ENCODE measurements at regions not wholly inside any gene's neighbourhood (a gene's known extent, or its start where the extent isn't known, plus 50 kb on each side); places are given as distances from the start of the nearest gene placed in this dataset.

DNA sequence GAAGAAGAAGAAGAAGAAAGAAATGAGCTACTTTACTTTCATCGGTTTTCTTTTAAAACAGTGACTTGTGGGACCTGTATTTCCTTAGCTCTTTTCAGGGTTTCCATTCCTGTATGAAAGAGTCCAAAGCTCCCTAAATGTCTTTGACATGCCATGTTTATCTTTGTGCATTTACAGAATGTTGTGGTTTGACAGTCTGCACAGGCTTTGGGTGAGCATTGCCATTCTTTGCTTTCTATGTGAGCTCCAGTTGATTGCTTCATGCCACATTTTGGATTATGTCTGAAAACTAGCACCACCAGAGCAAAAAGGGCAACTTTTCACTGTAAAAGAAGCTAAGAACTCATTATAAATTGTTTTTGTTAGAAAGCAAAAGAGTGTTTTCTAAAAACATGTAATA, 733.4 kb downstream of the TLE4 start:
- H3K4me2 ChIP-seq (ENCODE audit: low read length): no peak overlapping the region
- H3K4me3 ChIP-seq (ENCODE audit: low read length): no peak overlapping the region
- H3K4me1 ChIP-seq (ENCODE audit: control insufficient read depth, low read length): no peaks in the 10 kb centered on the region
- no peak for TF ChIP-seq EZH2phosphoT487 (IDR thresholded peaks at IDR 0.05; ENCODE audit: borderline replicate concordance, low read length)
- no peak for TF ChIP-seq CTCF (IDR thresholded peaks at IDR 0.05; ENCODE audit: low read depth, low read length, poor library complexity, severe bottlenecking)
- H3K9me3 ChIP-seq (ENCODE audit: control insufficient read depth, insufficient read depth, low read length): no peaks in the 10 kb centered on the region
- H3K27me3 ChIP-seq (ENCODE audit: control insufficient read depth, low read length): no peaks in the 10 kb centered on the region
- no peaks in the 10 kb centered on the region for H4K20me1 ChIP-seq (ENCODE audit: control insufficient read depth, insufficient read depth, low read depth, low read length)
- no peaks in the 10 kb centered on the region for H3K9me2 ChIP-seq (replicated peaks; ENCODE audit: control insufficient read depth, low read length)
- no peak overlapping the region for H3K27ac ChIP-seq (ENCODE audit: low read depth, low read length)
- H3K36me3 ChIP-seq (ENCODE audit: control insufficient read depth, low read length): no peaks in the 10 kb centered on the region
- no peaks in the 10 kb centered on the region for H3F3A ChIP-seq (ENCODE audit: control insufficient read depth, insufficient read depth)
- H3K79me2 ChIP-seq (ENCODE audit: control insufficient read depth, low read length): no peaks in the 10 kb centered on the region

DNA sequence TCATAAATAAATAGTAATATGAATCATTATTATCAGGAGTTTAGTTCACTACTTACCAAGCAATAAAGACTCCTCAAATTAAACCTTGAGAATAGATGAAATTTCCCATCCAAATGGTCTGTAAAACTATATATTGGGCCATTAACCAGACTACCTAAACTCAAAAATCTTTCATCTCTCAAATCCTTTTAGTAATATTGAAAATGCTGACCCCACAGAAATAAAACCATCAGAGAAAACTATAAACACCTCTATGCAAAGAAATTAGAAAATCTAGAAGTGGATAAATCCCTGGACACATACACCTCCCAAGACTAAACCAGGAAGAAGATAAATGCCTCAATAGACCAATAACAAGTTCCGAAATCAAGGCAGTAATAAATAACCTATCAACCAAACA, 723.2 kb downstream of the TLE4 start:
- TF ChIP-seq CTCF (IDR thresholded peaks at IDR 0.05; ENCODE audit: low read depth, low read length, poor library complexity, severe bottlenecking) (no peak), EZH2phosphoT487 (IDR thresholded peaks at IDR 0.05; ENCODE audit: borderline replicate concordance, low read length) (no peak)
- no peak overlapping the region for H3K4me3 ChIP-seq (ENCODE audit: low read length)
- no peaks in the 10 kb centered on the region for H4K20me1 ChIP-seq (ENCODE audit: control insufficient read depth, insufficient read depth, low read depth, low read length)

GRCh38 chr9:80294318-80294717, 722.6 kb downstream of the TLE4 start:
- no peaks in the 10 kb centered on the region for H3K36me3 ChIP-seq (ENCODE audit: control insufficient read depth, low read length)
- H3F3A ChIP-seq (ENCODE audit: control insufficient read depth, insufficient read depth): no peaks in the 10 kb centered on the region
- no peaks in the 10 kb centered on the region for H3K79me2 ChIP-seq (ENCODE audit: control insufficient read depth, low read length)
- H4K20me1 ChIP-seq (ENCODE audit: control insufficient read depth, insufficient read depth, low read depth, low read length): no peaks in the 10 kb centered on the region
- no peak overlapping the region for H3K4me2 ChIP-seq (ENCODE audit: low read length)
- H3K9me3 ChIP-seq (ENCODE audit: control insufficient read depth, insufficient read depth, low read length): no peaks in the 10 kb centered on the region
- H3K27ac ChIP-seq (ENCODE audit: low read depth, low read length): no peak overlapping the region
- H3K9me2 ChIP-seq (replicated peaks; ENCODE audit: control insufficient read depth, low read length): no peaks in the 10 kb centered on the region
- TF ChIP-seq CTCF (IDR thresholded peaks at IDR 0.05; ENCODE audit: low read depth, low read length, poor library complexity, severe bottlenecking) (no peak), EZH2phosphoT487 (IDR thresholded peaks at IDR 0.05; ENCODE audit: borderline replicate concordance, low read length) (no peak)
- no peak overlapping the region for H3K4me3 ChIP-seq (ENCODE audit: low read length)
- no peaks in the 10 kb centered on the region for H3K4me1 ChIP-seq (ENCODE audit: control insufficient read depth, low read length)
- no peaks in the 10 kb centered on the region for H3K27me3 ChIP-seq (ENCODE audit: control insufficient read depth, low read length)

More for the DNA sequence above, 723.2 kb downstream of the TLE4 start:
- Histone ChIP-seq H3K36me3 (ENCODE audit: control insufficient read depth, low read length) (no peaks in the 10 kb centered on the region), H3K9me3 (ENCODE audit: control insufficient read depth, insufficient read depth, low read length) (no peaks in the 10 kb centered on the region), H3K79me2 (ENCODE audit: control insufficient read depth, low read length) (no peaks in the 10 kb centered on the region), H3K27ac (ENCODE audit: low read depth, low read length) (no peak overlapping the region), H3K4me1 (ENCODE audit: control insufficient read depth, low read length) (no peaks in the 10 kb centered on the region), H3K4me2 (ENCODE audit: low read length) (no peak overlapping the region), H3F3A (ENCODE audit: control insufficient read depth, insufficient read depth) (no peaks in the 10 kb centered on the region), H3K9me2 (replicated peaks; ENCODE audit: control insufficient read depth, low read length) (no peaks in the 10 kb centered on the region), H3K27me3 (ENCODE audit: control insufficient read depth, low read length) (no peaks in the 10 kb centered on the region)

GRCh38 chr9:80292231-80292630, 720.5 kb downstream of the TLE4 start:
- Histone ChIP-seq H3K27ac (ENCODE audit: low read depth, low read length) (no peak overlapping the region), H3K9me3 (ENCODE audit: control insufficient read depth, insufficient read depth, low read length) (no peaks in the 10 kb centered on the region), H3K36me3 (ENCODE audit: control insufficient read depth, low read length) (no peaks in the 10 kb centered on the region), H4K20me1 (ENCODE audit: control insufficient read depth, insufficient read depth, low read depth, low read length) (no peaks in the 10 kb centered on the region), H3K4me3 (ENCODE audit: low read length) (no peak overlapping the region), H3K79me2 (ENCODE audit: control insufficient read depth, low read length) (no peaks in the 10 kb centered on the region), H3K9me2 (replicated peaks; ENCODE audit: control insufficient read depth, low read length) (no peaks in the 10 kb centered on the region), H3K4me1 (ENCODE audit: control insufficient read depth, low read length) (no peaks in the 10 kb centered on the region), H3K27me3 (ENCODE audit: control insufficient read depth, low read length) (no peaks in the 10 kb centered on the region), H3F3A (ENCODE audit: control insufficient read depth, insufficient read depth) (no peaks in the 10 kb centered on the region), H3K4me2 (ENCODE audit: low read length) (no peak overlapping the region)
- TF ChIP-seq EZH2phosphoT487 (IDR thresholded peaks at IDR 0.05; ENCODE audit: borderline replicate concordance, low read length): no peak
- TF ChIP-seq CTCF (IDR thresholded peaks at IDR 0.05; ENCODE audit: low read depth, low read length, poor library complexity, severe bottlenecking): no peak
